B cell (primary cell): ENCODE measurements at regions not wholly inside any gene's neighbourhood (a gene's known extent, or its start where the extent isn't known, plus 50 kb on each side); places are given as distances from the start of the nearest gene placed in this dataset.

ENCODE experiments used
- ATAC-seq: fragments of 200-7000 bp; cut with Tn5 transposase; one replicate; pipeline ENCODE4 v1.10.0; 2021; ENCODE audit warnings: low read depth, mild to moderate bottlenecking, moderate number of reproducible peaks, moderate library complexity
- CTCF ChIA-PET: fragments of 350-600 bp; sonication (Branson Sonifier 250); formaldehyde crosslinking; loops from one replicate; lab custom pipeline; 2021; ENCODE audit warnings: antibody characterized with exemption, inconsistent platforms; lab: Charles Lee
- POLR2A ChIA-PET: fragments of 350-600 bp; sonication (Branson Sonifier 250); formaldehyde crosslinking; loops from one replicate; lab custom pipeline; 2021; ENCODE audit warnings: antibody characterized with exemption; lab: Charles Lee
- DNase-seq: peaks from one replicate; pipeline ENCODE4 v3.0.0; 2013
- H2AFZ ChIP-seq: 2 replicates; pipeline ENCODE4 v1.6.1; 2012; ENCODE audit warnings: mild to moderate bottlenecking, low read depth, low read length; ENCODE audit not compliant: insufficient read depth, poor library complexity, severe bottlenecking
- H3K27ac ChIP-seq, 2 donors: 1 replicate in 1 of 2; 2 replicates in 1 of 2; pipeline ENCODE4 v1.5.1; 2012 to 2013; ENCODE audit warnings: low read length in 2 of 2, mild to moderate bottlenecking in 2 of 2, moderate library complexity in 1 of 2
- H3K27me3 ChIP-seq, 4 experiments: fragments of 200-600 bp in 1 of 4; sonication (generic) in 1 of 4; replicated peaks in 1 of 4; 1 replicate in 2 of 4; 2 replicates in 2 of 4; pipeline versions ENCODE4 v1.6.1 to v1.7.0; 2013 to 2016; ENCODE audit warnings: low read length in 3 of 4, mild to moderate bottlenecking in 2 of 4, mixed read lengths in 1 of 4, moderate library complexity in 1 of 4; ENCODE audit not compliant: insufficient read depth in 4 of 4, control insufficient read depth in 3 of 4; ENCODE audit errors: control extremely low read depth in 1 of 4
- H3K36me3 ChIP-seq, 2 experiments: replicated peaks in 1 of 2; 1 replicate in 1 of 2; 2 replicates in 1 of 2; pipeline versions ENCODE4 v1.6.1 to v1.7.1; 2013; ENCODE audit warnings: low read length in 1 of 2; ENCODE audit not compliant: insufficient read depth in 2 of 2, control insufficient read depth in 1 of 2; ENCODE audit errors: control extremely low read depth in 1 of 2, extremely low read depth in 1 of 2
- H3K4me1 ChIP-seq, 2 donors: fragments of 200-600 bp in 1 of 2; sonication (generic) in 1 of 2; 1 replicate in 1 of 2; 2 replicates in 1 of 2; pipeline versions ENCODE4 v1.5.1 to v1.6.1; 2013 to 2017; ENCODE audit warnings: low read length in 2 of 2; ENCODE audit not compliant: control insufficient read depth in 2 of 2, insufficient read depth in 2 of 2
- H3K4me2 ChIP-seq: replicated peaks from 2 replicates; pipeline ENCODE3; 2012; ENCODE audit warnings: mild to moderate bottlenecking, low read depth, low read length; ENCODE audit not compliant: poor library complexity, severe bottlenecking
- H3K4me3 ChIP-seq, 5 experiments: fragments of 200-600 bp in 1 of 5; sonication (generic) in 1 of 5; 1 replicate in 3 of 5; 2 replicates in 2 of 5; pipeline versions ENCODE4 v1.5.1 to v1.7.0; 2011 to 2016; ENCODE audit warnings: low read length in 4 of 5, mild to moderate bottlenecking in 4 of 5, low read depth in 2 of 5, control low read depth in 1 of 5, moderate library complexity in 1 of 5; ENCODE audit not compliant: insufficient read depth in 1 of 5; ENCODE audit errors: control extremely low read depth in 1 of 5, extremely low read depth in 1 of 5
- H3K79me2 ChIP-seq: fragments of 200-600 bp; sonication (generic); one replicate; pipeline ENCODE4 v1.6.0; 2016; ENCODE audit warnings: low read length; ENCODE audit not compliant: control insufficient read depth, insufficient read depth
- H3K9ac ChIP-seq: fragments of 200-600 bp; sonication (generic); 2 replicates; pipeline ENCODE4 v1.6.1; 2017; ENCODE audit warnings: mild to moderate bottlenecking, low read length, moderate library complexity
- H3K9me3 ChIP-seq, 3 donors: one replicate each; pipeline versions ENCODE4 v1.6.1 to v1.7.1; 2013; ENCODE audit warnings: low read length in 2 of 3; ENCODE audit not compliant: control insufficient read depth in 2 of 3, insufficient read depth in 1 of 3; ENCODE audit errors: control extremely low read depth in 1 of 3
- H4K20me1 ChIP-seq: 2 replicates; pipeline ENCODE4 v1.6.0; 2012; ENCODE audit warnings: mild to moderate bottlenecking, low read length; ENCODE audit not compliant: insufficient read depth, control insufficient read depth, poor library complexity, severe bottlenecking
- H3K27ac Mint-ChIP-seq: one replicate; pipeline ENCODE4 v1.8.0; 2021; ENCODE audit warnings: mixed read lengths
- H3K27me3 Mint-ChIP-seq: one replicate; pipeline ENCODE4 v1.8.0; 2021; ENCODE audit warnings: mixed read lengths
- H3K4me1 Mint-ChIP-seq: one replicate; pipeline ENCODE4 v1.8.0; 2021; ENCODE audit warnings: mixed read lengths
- H3K4me3 Mint-ChIP-seq: one replicate; pipeline ENCODE4 v1.8.0; 2021; ENCODE audit warnings: mixed read lengths
- H3K9me3 Mint-ChIP-seq: one replicate; pipeline ENCODE4 v1.8.0; 2022; ENCODE audit warnings: mixed read lengths; ENCODE audit not compliant: insufficient read depth
- CTCF ChIP-seq: fragments of 200-600 bp; IDR thresholded peaks from one replicate; pipeline ENCODE4 v1.8.0; 2022; ENCODE audit warnings: antibody characterized with exemption, mild to moderate bottlenecking
- EZH2 ChIP-seq: IDR thresholded peaks from 2 replicates; pipeline ENCODE4 v1.6.1; 2012; ENCODE audit warnings: borderline replicate concordance, low read depth, mild to moderate bottlenecking, moderate library complexity, low read length; ENCODE audit not compliant: insufficient read depth, poor library complexity, severe bottlenecking
- WGBS: methylation state at CpG from one replicate; pipeline ENCODE4 v1.1.5; 2013; ENCODE audit warnings: missing lambda C conversion rate; ENCODE audit not compliant: insufficient coverage; 5-methylcytosine and 5-hydroxymethylcytosine counted together
- intact Hi-C: fragments of 100-400 bp; cut with micrococcal nuclease; formaldehyde crosslinking; loops from one replicate; pipeline ENCODE4 v1.10.0; 2022

- WGBS: 59% methylated on average over 7 of the region's 12 CpGs
- CTCF ChIA-PET: no interaction called here
- POLR2A ChIA-PET: no interaction called here
- Mint-ChIP-seq H3K27ac (no peak overlapping the region), H3K4me1 (peaks cover 3% of the 10 kb centered on the region), H3K4me3 (no peak overlapping the region), H3K27me3 (peaks cover 10% of the 10 kb centered on the region), H3K9me3 (no peaks in the 10 kb centered on the region)
- no peak for DNase-seq
- intact Hi-C loops: no loop called here
- Histone ChIP-seq H4K20me1 (no peaks in the 10 kb centered on the region), H3K4me3 (no peak overlapping the region), H3K4me2 (no peak overlapping the region), H3K9ac (no peak overlapping the region), H3K27me3 (peaks cover 0 to 3% (median 0%) of the 10 kb centered on the region in 4 experiments), H3K79me2 (no peaks in the 10 kb centered on the region), H3K36me3 (no peaks in the 10 kb centered on the region), H3K9me3 (no peaks in the 10 kb centered on the region), H2AFZ (no peak overlapping the region), H3K4me1 (no peaks in the 10 kb centered on the region), H3K27ac (no peak overlapping the region)
- no peak for ATAC-seq
- TF ChIP-seq EZH2 (no peak), CTCF (no peak)
Observed at GRCh38 chr2:128439031-128439790, 120.5 kb upstream of the HS6ST1 start.

- Mint-ChIP-seq H3K27me3 (peaks cover 10% of the 10 kb centered on the region), H3K4me3 (no peak overlapping the region), H3K27ac (no peak overlapping the region), H3K9me3 (no peaks in the 10 kb centered on the region), H3K4me1 (peaks cover 3% of the 10 kb centered on the region)
- TF ChIP-seq EZH2 (no peak), CTCF (no peak)
- H3K79me2 ChIP-seq: no peaks in the 10 kb centered on the region
- intact Hi-C loops: no loop called here
- peaks cover 0 to 3% (median 0%) of the 10 kb centered on the region in 4 experiments for H3K27me3 ChIP-seq
- no peaks in the 10 kb centered on the region for H4K20me1 ChIP-seq
- H3K36me3 ChIP-seq: no peaks in the 10 kb centered on the region
- no peak overlapping the region for H3K4me2 ChIP-seq
- H3K9me3 ChIP-seq: no peaks in the 10 kb centered on the region
- H2AFZ ChIP-seq: no peak overlapping the region
- H3K4me3 ChIP-seq: no peak overlapping the region
- ChIA-PET CTCF (no interaction called here), POLR2A (no interaction called here)
- DNase-seq: no peak
- no peak overlapping the region for H3K27ac ChIP-seq
- H3K4me1 ChIP-seq: no peaks in the 10 kb centered on the region
- 75% methylated on average over 11 of the region's 13 CpGs for WGBS
- ATAC-seq: no peak
- H3K9ac ChIP-seq: no peak overlapping the region
Observed at GRCh38 chr2:128439791-128440665, 121.4 kb upstream of the HS6ST1 start.
